Activated naive CD8-positive, alpha-beta T cell treated with anti-CD3 and anti-CD28 coated beads, Interleukin-2, amount 50 U/mL, for 24 hours (primary cell): ENCODE measurements at regions not wholly inside any gene's neighbourhood (a gene's known extent, or its start where the extent isn't known, plus 50 kb on each side); places are given as distances from the start of the nearest gene placed in this dataset.

Experiments used
- ATAC-seq: fragments of 150-1000 bp; cut with Tn5 transposase; one replicate; pipeline ENCODE4 v1.10.0; 2021
- DNase-seq: peaks from one replicate; pipeline ENCODE4 v3.0.0; 2021
- H3K27ac Mint-ChIP-seq: one replicate; pipeline ENCODE4 v1.8.0; 2021; ENCODE audit warnings: mild to moderate bottlenecking, mixed read lengths
- H3K27me3 Mint-ChIP-seq: one replicate; pipeline ENCODE4 v1.8.0; 2021; ENCODE audit warnings: mixed read lengths
- H3K36me3 Mint-ChIP-seq: one replicate; pipeline ENCODE4 v1.8.0; 2021; ENCODE audit warnings: low read depth, mixed read lengths
- H3K4me1 Mint-ChIP-seq: one replicate; pipeline ENCODE4 v1.8.0; 2021; ENCODE audit warnings: mixed read lengths
- H3K4me3 Mint-ChIP-seq: one replicate; pipeline ENCODE4 v1.8.0; 2021; ENCODE audit warnings: mild to moderate bottlenecking, moderate library complexity, mixed read lengths
- H3K9me3 Mint-ChIP-seq: one replicate; pipeline ENCODE4 v1.8.0; 2021; ENCODE audit warnings: mixed read lengths

GRCh38 chr13:106927421-106927820 lies 359.5 kb upstream of the ARGLU1 start:
- Mint-ChIP-seq H3K27ac (no peak overlapping the region), H3K4me3 (no peak overlapping the region), H3K36me3 (no peaks in the 10 kb centered on the region), H3K4me1 (no peaks in the 10 kb centered on the region), H3K27me3 (no peaks in the 10 kb centered on the region), H3K9me3 (no peaks in the 10 kb centered on the region)
- no peak for DNase-seq
- no peak for ATAC-seq

GRCh38 chr13:106922384-106922783 lies 354.4 kb upstream of the ARGLU1 start:
- H3K36me3 Mint-ChIP-seq = no peaks in the 10 kb centered on the region
- peaks cover 11% of the 10 kb centered on the region for H3K4me1 Mint-ChIP-seq
- ATAC-seq = no peak
- H3K27me3 Mint-ChIP-seq = peaks cover 21% of the 10 kb centered on the region
- H3K4me3 Mint-ChIP-seq = no peak overlapping the region
- no peak for DNase-seq
- no peak overlapping the region for H3K27ac Mint-ChIP-seq
- no peaks in the 10 kb centered on the region for H3K9me3 Mint-ChIP-seq

- Mint-ChIP-seq H3K4me3 (no peak overlapping the region), H3K9me3 (no peaks in the 10 kb centered on the region), H3K36me3 (no peaks in the 10 kb centered on the region), H3K27ac (no peak overlapping the region), H3K27me3 (peaks cover 28% of the 10 kb centered on the region), H3K4me1 (peaks cover 11% of the 10 kb centered on the region)
- ATAC-seq (no peak), DNase-seq (no peak)
These were observed 351.7 kb upstream of the ARGLU1 start for GRCh38 chr13:106919638-106920037.

- DNase-seq = no peak
- Mint-ChIP-seq H3K4me3 (peak overlapping the region; percentile 24), H3K36me3 (no peaks in the 10 kb centered on the region), H3K27ac (no peak overlapping the region), H3K27me3 (peaks cover 28% of the 10 kb centered on the region), H3K9me3 (no peaks in the 10 kb centered on the region), H3K4me1 (peaks cover 11% of the 10 kb centered on the region)
- no peak for ATAC-seq
These were observed 351.2 kb upstream of the ARGLU1 start for GRCh38 chr13:106919133-106919532.

GRCh38 chr13:106918557-106918860 lies 350.6 kb upstream of the ARGLU1 start:
- ATAC-seq = no peak
- Mint-ChIP-seq H3K27me3 (peaks cover 30% of the 10 kb centered on the region), H3K9me3 (no peaks in the 10 kb centered on the region), H3K36me3 (no peaks in the 10 kb centered on the region), H3K4me3 (peak overlapping the region; percentile 70), H3K27ac (no peak overlapping the region), H3K4me1 (peaks cover 11% of the 10 kb centered on the region)
- DNase-seq = no peak

GRCh38 chr13:106917673-106918556 lies 350.0 kb upstream of the ARGLU1 start:
- Mint-ChIP-seq H3K9me3 (no peaks in the 10 kb centered on the region), H3K36me3 (no peaks in the 10 kb centered on the region), H3K27ac (no peak overlapping the region), H3K4me1 (peaks cover 11% of the 10 kb centered on the region), H3K4me3 (peak overlapping the region; percentile 70), H3K27me3 (peaks cover 30% of the 10 kb centered on the region)
- DNase-seq (peak; percentile 79), ATAC-seq (peak; percentile 97)

- no peak for ATAC-seq
- H3K27ac Mint-ChIP-seq = no peak overlapping the region
- H3K27me3 Mint-ChIP-seq = peaks cover 30% of the 10 kb centered on the region
- H3K9me3 Mint-ChIP-seq = no peaks in the 10 kb centered on the region
- peaks cover 11% of the 10 kb centered on the region for H3K4me1 Mint-ChIP-seq
- DNase-seq = no peak
- H3K36me3 Mint-ChIP-seq = no peaks in the 10 kb centered on the region
- H3K4me3 Mint-ChIP-seq = peak overlapping the region; percentile 26
These were observed 349.2 kb upstream of the ARGLU1 start for GRCh38 chr13:106917024-106917571.

- Mint-ChIP-seq H3K9me3 (no peaks in the 10 kb centered on the region), H3K4me3 (peak overlapping the region; percentile 26), H3K27me3 (peaks cover 28% of the 10 kb centered on the region), H3K36me3 (no peaks in the 10 kb centered on the region), H3K4me1 (peaks cover 11% of the 10 kb centered on the region), H3K27ac (no peak overlapping the region)
- ATAC-seq = no peak
- no peak for DNase-seq
These were observed 348.5 kb upstream of the ARGLU1 start for GRCh38 chr13:106916329-106916976.

GRCh38 chr13:106915146-106915545 lies 347.2 kb upstream of the ARGLU1 start:
- ATAC-seq (no peak), DNase-seq (no peak)
- no peak overlapping the region for H3K27ac Mint-ChIP-seq
- peaks cover 11% of the 10 kb centered on the region for H3K4me1 Mint-ChIP-seq
- H3K9me3 Mint-ChIP-seq = no peaks in the 10 kb centered on the region
- H3K4me3 Mint-ChIP-seq = no peak overlapping the region
- H3K27me3 Mint-ChIP-seq = peaks cover 23% of the 10 kb centered on the region
- no peaks in the 10 kb centered on the region for H3K36me3 Mint-ChIP-seq

- H3K36me3 Mint-ChIP-seq = no peaks in the 10 kb centered on the region
- peaks cover 11% of the 10 kb centered on the region for H3K27me3 Mint-ChIP-seq
- DNase-seq = no peak
- no peak for ATAC-seq
- no peak overlapping the region for H3K4me3 Mint-ChIP-seq
- H3K4me1 Mint-ChIP-seq = no peaks in the 10 kb centered on the region
- H3K27ac Mint-ChIP-seq = no peak overlapping the region
- H3K9me3 Mint-ChIP-seq = no peaks in the 10 kb centered on the region
These were observed 343.7 kb upstream of the ARGLU1 start for GRCh38 chr13:106911627-106912026.

GRCh38 chr13:106911020-106911419 lies 343.1 kb upstream of the ARGLU1 start:
- Mint-ChIP-seq H3K4me3 (no peak overlapping the region), H3K27ac (no peak overlapping the region), H3K9me3 (no peaks in the 10 kb centered on the region), H3K4me1 (no peaks in the 10 kb centered on the region), H3K27me3 (peaks cover 7% of the 10 kb centered on the region), H3K36me3 (no peaks in the 10 kb centered on the region)
- DNase-seq = no peak
- no peak for ATAC-seq

- H3K36me3 Mint-ChIP-seq = no peaks in the 10 kb centered on the region
- H3K4me3 Mint-ChIP-seq = no peak overlapping the region
- no peaks in the 10 kb centered on the region for H3K9me3 Mint-ChIP-seq
- H3K27me3 Mint-ChIP-seq = peaks cover 4% of the 10 kb centered on the region
- ATAC-seq = no peak
- H3K27ac Mint-ChIP-seq = no peak overlapping the region
- no peak for DNase-seq
- H3K4me1 Mint-ChIP-seq = no peaks in the 10 kb centered on the region
These were observed 338.6 kb upstream of the ARGLU1 start for GRCh38 chr13:106906426-106906996.

GRCh38 chr13:106905380-106906162 lies 337.6 kb upstream of the ARGLU1 start:
- no peak overlapping the region for H3K4me3 Mint-ChIP-seq
- ATAC-seq (no peak), DNase-seq (no peak)
- H3K27me3 Mint-ChIP-seq = peaks cover 4% of the 10 kb centered on the region
- H3K27ac Mint-ChIP-seq = no peak overlapping the region
- H3K9me3 Mint-ChIP-seq = no peaks in the 10 kb centered on the region
- H3K36me3 Mint-ChIP-seq = no peaks in the 10 kb centered on the region
- no peaks in the 10 kb centered on the region for H3K4me1 Mint-ChIP-seq

- no peak for ATAC-seq
- H3K4me3 Mint-ChIP-seq = no peak overlapping the region
- no peaks in the 10 kb centered on the region for H3K9me3 Mint-ChIP-seq
- H3K27me3 Mint-ChIP-seq = no peaks in the 10 kb centered on the region
- no peak overlapping the region for H3K27ac Mint-ChIP-seq
- no peak for DNase-seq
- no peaks in the 10 kb centered on the region for H3K4me1 Mint-ChIP-seq
- no peaks in the 10 kb centered on the region for H3K36me3 Mint-ChIP-seq
These were observed 331.5 kb upstream of the ARGLU1 start for GRCh38 chr13:106899442-106899841.
